ENCODE measurements at regions not wholly inside any gene's neighbourhood (a gene's known extent, or its start where the extent isn't known, plus 50 kb on each side); places are given as distances from the start of the nearest gene placed in this dataset.

DNA sequence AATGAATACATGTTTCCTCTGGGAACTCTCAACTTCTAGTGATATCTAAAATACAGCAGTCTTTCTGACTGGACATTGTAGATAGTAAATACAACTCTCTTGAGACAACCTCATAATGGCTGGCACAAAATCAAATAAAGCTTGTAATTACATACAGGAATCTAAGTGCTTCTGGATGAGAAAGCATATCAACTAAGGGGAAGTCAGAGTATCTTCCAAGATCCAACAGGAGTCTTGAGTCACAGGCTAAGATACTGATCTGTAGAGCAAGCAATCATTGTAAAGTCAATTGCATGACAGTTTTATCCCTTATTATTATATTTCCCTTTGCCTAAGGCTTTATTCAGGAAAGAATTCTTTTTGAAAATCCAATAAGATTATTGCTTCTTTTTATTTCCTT lies 249.9 kb downstream of the LRRIQ3 start:
- H3K27ac Mint-ChIP-seq = no peak overlapping the region
- no peaks in the 10 kb centered on the region for H3K79me2 ChIP-seq (ENCODE audit: insufficient read depth, low read length)
- H3K27ac ChIP-seq (ENCODE audit: low read depth in 1 of 2, low read length in 2 of 2) = no peak overlapping the region
- H3K27me3 ChIP-seq (ENCODE audit: control insufficient read depth in 2 of 2, insufficient read depth in 2 of 2, low read length in 2 of 2) = no peaks in the 10 kb centered on the region
- H4K20me1 ChIP-seq (ENCODE audit: insufficient read depth, low read length) = no peaks in the 10 kb centered on the region
- intact Hi-C loops (cut with micrococcal nuclease) = no loop called here
- no peak for DNase-seq
- H3K9ac ChIP-seq (ENCODE audit: insufficient read depth, low read length, poor library complexity, severe bottlenecking) = no peak overlapping the region
- no peaks in the 10 kb centered on the region for H3K36me3 ChIP-seq (replicated peaks in 1 of 2; ENCODE audit: control insufficient read depth in 1 of 2, insufficient read depth in 2 of 2, low read length in 2 of 2)
- no peaks in the 10 kb centered on the region for H3K9me3 ChIP-seq (replicated peaks in 1 of 2; ENCODE audit: control insufficient read depth in 1 of 2, insufficient read depth in 1 of 2, low read length in 2 of 2)
- no peaks in the 10 kb centered on the region for H3K4me1 ChIP-seq (ENCODE audit: control insufficient read depth in 1 of 2, insufficient read depth in 2 of 2, low read length in 2 of 2)
- no peaks in the 10 kb centered on the region for H3K36me3 Mint-ChIP-seq
- no peaks in the 10 kb centered on the region for H3K27me3 Mint-ChIP-seq (ENCODE audit: low read depth in 3 of 3)
- TF ChIP-seq, protein P1, sequence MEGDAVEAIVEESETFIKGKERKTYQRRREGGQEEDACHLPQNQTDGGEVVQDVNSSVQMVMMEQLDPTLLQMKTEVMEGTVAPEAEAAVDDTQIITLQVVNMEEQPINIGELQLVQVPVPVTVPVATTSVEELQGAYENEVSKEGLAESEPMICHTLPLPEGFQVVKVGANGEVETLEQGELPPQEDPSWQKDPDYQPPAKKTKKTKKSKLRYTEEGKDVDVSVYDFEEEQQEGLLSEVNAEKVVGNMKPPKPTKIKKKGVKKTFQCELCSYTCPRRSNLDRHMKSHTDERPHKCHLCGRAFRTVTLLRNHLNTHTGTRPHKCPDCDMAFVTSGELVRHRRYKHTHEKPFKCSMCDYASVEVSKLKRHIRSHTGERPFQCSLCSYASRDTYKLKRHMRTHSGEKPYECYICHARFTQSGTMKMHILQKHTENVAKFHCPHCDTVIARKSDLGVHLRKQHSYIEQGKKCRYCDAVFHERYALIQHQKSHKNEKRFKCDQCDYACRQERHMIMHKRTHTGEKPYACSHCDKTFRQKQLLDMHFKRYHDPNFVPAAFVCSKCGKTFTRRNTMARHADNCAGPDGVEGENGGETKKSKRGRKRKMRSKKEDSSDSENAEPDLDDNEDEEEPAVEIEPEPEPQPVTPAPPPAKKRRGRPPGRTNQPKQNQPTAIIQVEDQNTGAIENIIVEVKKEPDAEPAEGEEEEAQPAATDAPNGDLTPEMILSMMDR (IDR thresholded peaks at IDR 0.05) = no peak
- peaks cover 0 to 5% (median 2%) of the 10 kb centered on the region in 7 donors for H3K9me3 Mint-ChIP-seq
- no peaks in the 10 kb centered on the region for H3K4me1 Mint-ChIP-seq
- no peak overlapping the region for H3K4me3 Mint-ChIP-seq
- no peak overlapping the region for H3K4me2 ChIP-seq (replicated peaks; ENCODE audit: extremely low read depth, low read length, poor library complexity, severe bottlenecking)
- no peak overlapping the region for H3K4me3 ChIP-seq (replicated peaks in 1 of 3; ENCODE audit: low read depth in 2 of 3, low read length in 3 of 3)
- H2AFZ ChIP-seq (ENCODE audit: insufficient read depth, low read depth, low read length, poor library complexity, severe bottlenecking) = no peak overlapping the region

DNA sequence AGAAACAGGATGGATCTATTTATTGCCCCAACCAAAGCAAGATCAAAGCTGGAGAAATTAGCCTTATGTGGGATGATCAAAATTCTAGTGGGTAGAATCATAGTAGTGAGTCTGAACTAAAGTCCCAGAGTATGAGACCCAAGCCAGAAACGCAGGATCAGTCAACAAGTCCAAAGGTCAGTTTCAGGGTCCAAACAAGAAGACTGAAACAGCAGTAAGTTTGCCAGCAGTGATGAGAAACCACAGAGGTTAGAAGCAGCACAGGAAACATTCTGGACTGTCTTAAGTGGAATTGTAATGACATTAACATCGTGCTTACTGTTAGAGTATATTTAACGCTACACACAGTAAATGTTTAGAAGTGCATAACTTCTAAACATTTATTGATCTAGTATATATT lies 251.0 kb downstream of the LRRIQ3 start:
- no peak overlapping the region for H3K27ac ChIP-seq (ENCODE audit: low read depth in 1 of 2, low read length in 2 of 2)
- no peaks in the 10 kb centered on the region for H3K4me1 ChIP-seq (ENCODE audit: control insufficient read depth in 1 of 2, insufficient read depth in 2 of 2, low read length in 2 of 2)
- H2AFZ ChIP-seq (ENCODE audit: insufficient read depth, low read depth, low read length, poor library complexity, severe bottlenecking) = no peak overlapping the region
- H3K27me3 Mint-ChIP-seq (ENCODE audit: low read depth in 3 of 3) = peaks cover 0 to under 1% (median 0%) of the 10 kb centered on the region in 3 donors
- no peaks in the 10 kb centered on the region for H3K36me3 Mint-ChIP-seq
- peaks cover 0 to 5% (median 2%) of the 10 kb centered on the region in 7 donors for H3K9me3 Mint-ChIP-seq
- no peak overlapping the region for H3K4me3 ChIP-seq (replicated peaks in 1 of 3; ENCODE audit: low read depth in 2 of 3, low read length in 3 of 3)
- H3K36me3 ChIP-seq (replicated peaks in 1 of 2; ENCODE audit: control insufficient read depth in 1 of 2, insufficient read depth in 2 of 2, low read length in 2 of 2) = no peaks in the 10 kb centered on the region
- no peaks in the 10 kb centered on the region for H3K9me3 ChIP-seq (replicated peaks in 1 of 2; ENCODE audit: control insufficient read depth in 1 of 2, insufficient read depth in 1 of 2, low read length in 2 of 2)
- intact Hi-C loops (cut with micrococcal nuclease) = no loop called here
- 85% methylated on average over 1 of the region's 3 CpGs for whole genome bisulfite sequencing (ENCODE audit: insufficient coverage)
- no peak for DNase-seq
- no peaks in the 10 kb centered on the region for H3K79me2 ChIP-seq (ENCODE audit: insufficient read depth, low read length)
- no peak overlapping the region for H3K4me2 ChIP-seq (replicated peaks; ENCODE audit: extremely low read depth, low read length, poor library complexity, severe bottlenecking)
- H4K20me1 ChIP-seq (ENCODE audit: insufficient read depth, low read length) = no peaks in the 10 kb centered on the region
- H3K27ac Mint-ChIP-seq = no peak overlapping the region
- no peaks in the 10 kb centered on the region for H3K4me1 Mint-ChIP-seq
- H3K4me3 Mint-ChIP-seq = no peak overlapping the region
- H3K9ac ChIP-seq (ENCODE audit: insufficient read depth, low read length, poor library complexity, severe bottlenecking) = no peak overlapping the region
- H3K27me3 ChIP-seq (ENCODE audit: control insufficient read depth in 2 of 2, insufficient read depth in 2 of 2, low read length in 2 of 2) = no peaks in the 10 kb centered on the region
- TF ChIP-seq, protein P1 (IDR thresholded peaks at IDR 0.05) = no peak
